OCI-LY7 (cell line): ENCODE measurements at regions not wholly inside any gene's neighbourhood (a gene's known extent, or its start where the extent isn't known, plus 50 kb on each side); places are given as distances from the start of the nearest gene placed in this dataset.

Source experiments
- BruUV-seq: library from RNA; stranded (reverse); fragments of 400-500 nt; replicated peaks from 2 replicates; lab custom pipeline; 2021; lab: Mats Ljungman, UMichigan
- CTCF ChIA-PET: fragments of 300-600 bp; sonication (Branson Sonifier 250); formaldehyde crosslinking; loops from one replicate; lab custom pipeline; 2022; ENCODE audit warnings: antibody characterized with exemption; ENCODE audit not compliant: unreplicated experiment; lab: Charles Lee
- POLR2A ChIA-PET: fragments of 300-600 bp; sonication (Branson Sonifier 250); formaldehyde crosslinking; loops from one replicate; lab custom pipeline; 2022; ENCODE audit warnings: antibody characterized with exemption; lab: Charles Lee
- DNase-seq: peaks from one replicate; pipeline ENCODE4 v3.0.0-alpha.2; 2015; ENCODE audit warnings: low spot score
- H2AFZ ChIP-seq: fragments of 200-600 bp; sonication (generic), shearing (Covaris generic); 2 replicates; pipeline ENCODE4 v1.6.1; 2014; ENCODE audit warnings: mild to moderate bottlenecking, antibody characterized with exemption, low read length, moderate library complexity
- H3K27ac ChIP-seq: fragments of 200-600 bp; sonication (generic); 2 replicates; pipeline ENCODE4 v1.5.1; 2014; ENCODE audit warnings: mixed run types, low read depth, mild to moderate bottlenecking, moderate library complexity, low read length, inconsistent platforms; ENCODE audit not compliant: poor library complexity, severe bottlenecking
- H3K36me3 ChIP-seq: fragments of 200-600 bp; sonication (generic); 2 replicates; pipeline ENCODE4 v1.6.1; 2014; ENCODE audit warnings: mild to moderate bottlenecking, antibody characterized with exemption, low read length, moderate library complexity, mixed read lengths; ENCODE audit not compliant: insufficient read depth
- H3K4me1 ChIP-seq: fragments of 200-600 bp; sonication (generic); 2 replicates; pipeline ENCODE4 v1.5.1; 2014; ENCODE audit warnings: mild to moderate bottlenecking, low read length; ENCODE audit not compliant: insufficient read depth, poor library complexity, severe bottlenecking
- H3K4me2 ChIP-seq: fragments of 200-600 bp; sonication (generic); 2 replicates; pipeline ENCODE4 v1.6.1; 2014; ENCODE audit warnings: mild to moderate bottlenecking, low read length
- H3K4me3 ChIP-seq: fragments of 200-600 bp; sonication (generic); 2 replicates; pipeline ENCODE4 v1.5.1; 2014; ENCODE audit warnings: mild to moderate bottlenecking, low read depth, low read length; ENCODE audit not compliant: poor library complexity, severe bottlenecking
- H3K79me2 ChIP-seq: fragments of 200-600 bp; sonication (generic); 2 replicates; pipeline ENCODE4 v1.6.1; 2016; ENCODE audit warnings: low read depth, mild to moderate bottlenecking, low read length, moderate library complexity, mixed read lengths; ENCODE audit not compliant: insufficient read depth
- H3K9me2 ChIP-seq: fragments of 200-600 bp; sonication (generic); 2 replicates; pipeline ENCODE4 v1.6.1; 2016; ENCODE audit warnings: mild to moderate bottlenecking, low read length, mixed read lengths; ENCODE audit not compliant: insufficient read depth
- H3K9me3 ChIP-seq: fragments of 200-600 bp; sonication (generic); 2 replicates; pipeline ENCODE4 v1.6.1; 2014; ENCODE audit warnings: mild to moderate bottlenecking, mixed run types, low read length, mixed read lengths
- H4K20me1 ChIP-seq: fragments of 200-600 bp; sonication (generic); 2 replicates; pipeline ENCODE4 v1.6.1; 2014; ENCODE audit warnings: mild to moderate bottlenecking, antibody characterized with exemption, low read length, moderate library complexity, mixed read lengths; ENCODE audit not compliant: insufficient read depth
- CTCF ChIP-seq: fragments of 200-600 bp; sonication (generic); conservative IDR thresholded peaks from 2 replicates; pipeline ENCODE4 v1.5.1; 2014; ENCODE audit warnings: mild to moderate bottlenecking, antibody characterized with exemption, low read length, moderate library complexity, mixed read lengths
- EZH2phosphoT487 ChIP-seq: fragments of 200-600 bp; sonication (generic); IDR thresholded peaks from 2 replicates; pipeline ENCODE4 v1.6.1; 2018; ENCODE audit warnings: low read depth, borderline replicate concordance, mild to moderate bottlenecking, mixed run types, antibody characterized with exemption, low read length, moderate library complexity, mixed read lengths
- intact Hi-C: fragments of 100-400 bp; cut with micrococcal nuclease; formaldehyde crosslinking; loops from one replicate; pipeline ENCODE4 v1.10.0; 2022; ENCODE audit not compliant: unreplicated experiment

GRCh38 chr2:7847321-7847720 is 834.5 kb upstream of the ID2 start:
- Histone ChIP-seq H3K4me1 (no peaks in the 10 kb centered on the region), H2AFZ (no peak overlapping the region), H3K9me2 (no peaks in the 10 kb centered on the region), H3K36me3 (no peaks in the 10 kb centered on the region), H3K27ac (no peak overlapping the region), H4K20me1 (no peaks in the 10 kb centered on the region), H3K79me2 (no peaks in the 10 kb centered on the region), H3K4me2 (no peak overlapping the region), H3K4me3 (no peak overlapping the region), H3K9me3 (no peaks in the 10 kb centered on the region)
- intact Hi-C loops: no loop called here
- CTCF ChIA-PET: interaction anchor here (1.2 kb wide), 2 partner anchors 11 to 12 kb away, joined by 4 read pairs; no protein-coding TSS in a partner anchor
- TF ChIP-seq EZH2phosphoT487: no peak
- TF ChIP-seq CTCF: no peak
- DNase-seq: no peak
- POLR2A ChIA-PET: interaction anchor here (1.8 kb wide), 1 partner anchor 13 kb away, joined by 5 read pairs; no protein-coding TSS in a partner anchor
- no TSS peak for BruUV-seq

GRCh38 chr2:7849027-7849426 is 832.8 kb upstream of the ID2 start:
- intact Hi-C loops: no loop called here
- H3K4me1 ChIP-seq: no peaks in the 10 kb centered on the region
- H3K4me3 ChIP-seq: no peak overlapping the region
- no peaks in the 10 kb centered on the region for H3K79me2 ChIP-seq
- no peaks in the 10 kb centered on the region for H3K36me3 ChIP-seq
- H3K9me2 ChIP-seq: no peaks in the 10 kb centered on the region
- H3K9me3 ChIP-seq: no peaks in the 10 kb centered on the region
- no peak overlapping the region for H3K27ac ChIP-seq
- ChIA-PET POLR2A (interaction anchor here (0.5 to 2.1 kb wide), 4 partner anchors 9 to 23 kb away, joined by 3 to 8 read pairs (median 5); no protein-coding TSS in a partner anchor), CTCF (no interaction called here)
- no peaks in the 10 kb centered on the region for H4K20me1 ChIP-seq
- no peak overlapping the region for H2AFZ ChIP-seq
- no peak for TF ChIP-seq CTCF
- TF ChIP-seq EZH2phosphoT487: no peak
- H3K4me2 ChIP-seq: no peak overlapping the region
- no TSS peak for BruUV-seq
- DNase-seq: no peak

GRCh38 chr2:7849531-7849930 is 832.3 kb upstream of the ID2 start:
- TF ChIP-seq CTCF (no peak), EZH2phosphoT487 (no peak)
- intact Hi-C loops: no loop called here
- Histone ChIP-seq H3K9me3 (no peaks in the 10 kb centered on the region), H2AFZ (no peak overlapping the region), H3K9me2 (no peaks in the 10 kb centered on the region), H3K27ac (no peak overlapping the region), H3K36me3 (no peaks in the 10 kb centered on the region), H3K4me1 (no peaks in the 10 kb centered on the region), H3K79me2 (no peaks in the 10 kb centered on the region), H4K20me1 (no peaks in the 10 kb centered on the region), H3K4me2 (no peak overlapping the region), H3K4me3 (no peak overlapping the region)
- BruUV-seq: no TSS peak
- ChIA-PET CTCF (no interaction called here), POLR2A (interaction anchor here (0.5 to 2.1 kb wide), 4 partner anchors 8 to 22 kb away, joined by 3 to 8 read pairs (median 5); no protein-coding TSS in a partner anchor)
- DNase-seq: no peak
